Transverse colon (tissue), 4 donors: ENCODE measurements at regions not wholly inside any gene's neighbourhood (a gene's known extent, or its start where the extent isn't known, plus 50 kb on each side); places are given as distances from the start of the nearest gene placed in this dataset.
"Not testable (repeated sequence)": the region's sequence is repeated elsewhere in the genome, so short reads cannot be mapped to it uniquely, and the experiment has no call there.

ENCODE experiments used
- DNase-seq: peaks from one replicate; pipeline ENCODE4 v3.0.0-alpha.2; 2019
- H3K27ac ChIP-seq, 4 donors: fragments of 200-600 bp; sonication (generic); 2 replicates each; pipeline ENCODE4 v1.5.1; 2016 to 2018; ENCODE audit warnings: inconsistent platforms in 4 of 4
- H3K27me3 ChIP-seq: fragments of 200-600 bp; sonication (generic); 2 replicates; pipeline ENCODE4 v1.5.1; 2017; ENCODE audit warnings: inconsistent platforms
- H3K36me3 ChIP-seq, 4 donors: fragments of 200-600 bp; sonication (generic); 2 replicates each; pipeline ENCODE4 v1.5.1; 2017 to 2019; ENCODE audit warnings: inconsistent platforms in 4 of 4
- H3K4me1 ChIP-seq, 4 donors: fragments of 200-600 bp; sonication (generic); 2 replicates each; pipeline ENCODE4 v1.5.1; 2017 to 2020; ENCODE audit warnings: inconsistent platforms in 4 of 4
- H3K4me3 ChIP-seq, 4 donors: fragments of 200-600 bp; sonication (generic); 1 replicate in 1 of 4; 2 replicates in 3 of 4; pipeline versions ENCODE4 v1.5.1 to v1.6.1; 2017 to 2019; ENCODE audit warnings: inconsistent platforms in 4 of 4
- H3K9me3 ChIP-seq, 2 donors: fragments of 200-600 bp; sonication (generic); 2 replicates each; pipeline ENCODE4 v1.5.1; 2017 to 2019; ENCODE audit warnings: inconsistent platforms in 2 of 2
- EP300 ChIP-seq: sonication (generic); formaldehyde crosslinking; IDR thresholded peaks from one replicate; pipeline ENCODE4 v1.6.1; 2017; ENCODE audit warnings: antibody characterized with exemption, low read depth
- POLR2A ChIP-seq: fragments of 450-650 bp; IDR thresholded peaks from one replicate; pipeline ENCODE4 v1.6.1; 2016; ENCODE audit warnings: antibody characterized with exemption, mild to moderate bottlenecking, moderate library complexity
- POLR2AphosphoS5 ChIP-seq, 3 donors: sonication (generic); formaldehyde crosslinking; IDR thresholded peaks; one replicate each; pipeline ENCODE4 v1.6.1; 2016; ENCODE audit warnings: antibody characterized with exemption in 3 of 3
- WGBS, 2 donors: methylation state at CpG; one replicate each; pipeline ENCODE4 v1.1.5; 2018; ENCODE audit warnings: low coverage in 1 of 2; 5-methylcytosine and 5-hydroxymethylcytosine counted together
- in situ Hi-C, 4 donors: fragments of 200-750 bp; cut with MboI; loops; one replicate each; pipeline versions ENCODE4 v1.15.0 to v1.15.1; 2017; ENCODE audit warnings: low sequenced_read_pairs in 3 of 4, low pct_ligation_motif_present in 1 of 4, low pct_unique_long_range_greater_than_20kb in 1 of 4
- intact Hi-C: fragments of 100-400 bp; cut with DNase I; formaldehyde crosslinking; loops from one replicate; pipeline ENCODE4 v1.15.1; 2023; ENCODE audit warnings: low total_unique reads
- TF ChIP-seq, protein P1 (sequence below), 5 experiments: fragments of 200-600 bp in 3 of 5; fragments of 450-650 bp in 2 of 5; sonication (generic) in 3 of 5; IDR thresholded peaks; 1 replicate in 2 of 5; 2 replicates in 3 of 5; pipeline ENCODE4 v1.5.1; 2016 to 2017; ENCODE audit warnings: antibody characterized with exemption in 5 of 5, inconsistent platforms in 3 of 5, mild to moderate bottlenecking in 2 of 5, moderate library complexity in 1 of 5

DNA sequence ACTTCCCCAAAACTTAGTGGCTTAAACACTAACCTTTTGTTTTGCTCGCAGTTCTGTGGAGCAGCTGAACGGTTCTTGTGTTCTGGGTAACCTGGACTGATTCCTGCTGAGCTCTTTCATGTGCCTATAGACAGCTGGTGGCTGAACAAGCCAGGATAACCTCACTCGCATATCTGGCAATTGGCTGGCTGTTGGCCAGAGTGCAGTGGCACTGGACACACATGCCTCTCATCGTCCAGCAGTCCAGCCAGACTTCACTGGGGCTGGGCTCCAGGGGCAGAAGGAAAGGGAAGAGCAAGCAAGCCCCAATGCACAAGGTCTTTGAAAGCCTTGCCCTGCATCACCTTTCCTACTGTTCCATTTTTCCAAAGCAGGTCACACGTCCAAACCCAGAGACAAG, 53.6 kb upstream of the GATA2 start:
- TF ChIP-seq POLR2AphosphoS5 (IDR thresholded peaks at IDR 0.05) (no peak), POLR2A (no peak), EP300 (no peak)
- TF ChIP-seq, protein P1, sequence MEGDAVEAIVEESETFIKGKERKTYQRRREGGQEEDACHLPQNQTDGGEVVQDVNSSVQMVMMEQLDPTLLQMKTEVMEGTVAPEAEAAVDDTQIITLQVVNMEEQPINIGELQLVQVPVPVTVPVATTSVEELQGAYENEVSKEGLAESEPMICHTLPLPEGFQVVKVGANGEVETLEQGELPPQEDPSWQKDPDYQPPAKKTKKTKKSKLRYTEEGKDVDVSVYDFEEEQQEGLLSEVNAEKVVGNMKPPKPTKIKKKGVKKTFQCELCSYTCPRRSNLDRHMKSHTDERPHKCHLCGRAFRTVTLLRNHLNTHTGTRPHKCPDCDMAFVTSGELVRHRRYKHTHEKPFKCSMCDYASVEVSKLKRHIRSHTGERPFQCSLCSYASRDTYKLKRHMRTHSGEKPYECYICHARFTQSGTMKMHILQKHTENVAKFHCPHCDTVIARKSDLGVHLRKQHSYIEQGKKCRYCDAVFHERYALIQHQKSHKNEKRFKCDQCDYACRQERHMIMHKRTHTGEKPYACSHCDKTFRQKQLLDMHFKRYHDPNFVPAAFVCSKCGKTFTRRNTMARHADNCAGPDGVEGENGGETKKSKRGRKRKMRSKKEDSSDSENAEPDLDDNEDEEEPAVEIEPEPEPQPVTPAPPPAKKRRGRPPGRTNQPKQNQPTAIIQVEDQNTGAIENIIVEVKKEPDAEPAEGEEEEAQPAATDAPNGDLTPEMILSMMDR (IDR thresholded peaks at IDR 0.05) = no peak
- H3K4me1 ChIP-seq = peaks cover 0 to 6% (median 0%) of the 10 kb centered on the region in 4 donors
- in situ Hi-C loops (no loop called here), intact Hi-C loops (no loop called here)
- no peaks in the 10 kb centered on the region for H3K36me3 ChIP-seq
- H3K27ac ChIP-seq = no peak overlapping the region
- 60 to 66% methylated on average over 1 to 5 of the region's 5 CpGs for WGBS, 2 donors
- H3K27me3 ChIP-seq = peaks cover 16% of the 10 kb centered on the region
- no peak overlapping the region for H3K4me3 ChIP-seq
- no peak for DNase-seq
- peaks cover 6 to 8% of the 10 kb centered on the region in 2 donors for H3K9me3 ChIP-seq

GRCh38 chr3:128545120-128545752, 52.2 kb upstream of the GATA2 start:
- TF ChIP-seq POLR2AphosphoS5 (IDR thresholded peaks at IDR 0.05) (no peak), EP300 (no peak)
- TF ChIP-seq, protein P1 (IDR thresholded peaks at IDR 0.05) = no peak
- no peaks in the 10 kb centered on the region for H3K36me3 ChIP-seq
- no peak overlapping the region for H3K27ac ChIP-seq
- WGBS, 2 donors = 85 to 91% methylated on average over 6 to 8 of the region's 8 CpGs
- no peak for DNase-seq
- peaks cover 0 to 6% (median 0%) of the 10 kb centered on the region in 4 donors for H3K4me1 ChIP-seq
- H3K4me3 ChIP-seq = no peak overlapping the region
- peaks cover 18% of the 10 kb centered on the region for H3K27me3 ChIP-seq
- intact Hi-C loops (no loop called here), in situ Hi-C loops (no loop called here)
- peaks cover 6 to 8% of the 10 kb centered on the region in 2 donors for H3K9me3 ChIP-seq

DNA sequence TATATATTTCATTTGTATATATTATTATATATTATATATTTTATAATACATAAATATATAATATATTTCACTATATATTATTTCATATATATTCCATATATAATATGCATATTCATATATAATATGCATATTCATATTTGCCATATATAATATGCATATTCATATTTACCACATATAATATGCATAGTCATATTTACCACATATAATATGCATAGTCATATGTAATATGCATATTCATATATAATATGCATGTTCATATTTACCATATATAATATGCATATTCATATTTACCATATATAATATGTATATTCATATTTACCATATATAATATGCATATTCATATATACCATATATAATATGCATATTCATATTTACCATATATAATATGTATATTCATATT, 51.2 kb upstream of the GATA2 start:
- Histone ChIP-seq H3K27ac (no peak overlapping the region), H3K4me3 (no peak overlapping the region), H3K36me3 (no peaks in the 10 kb centered on the region), H3K27me3 (peaks cover 27% of the 10 kb centered on the region), H3K4me1 (peaks cover 0 to 5% (median 0%) of the 10 kb centered on the region in 4 donors), H3K9me3 (peaks cover 6 to 8% of the 10 kb centered on the region in 2 donors)
- intact Hi-C loops = no loop called here
- DNase-seq = no peak
- in situ Hi-C loops = no loop called here
- no peak for TF ChIP-seq POLR2AphosphoS5 (IDR thresholded peaks at IDR 0.05)
- no peak for TF ChIP-seq EP300
- TF ChIP-seq, protein P1 (IDR thresholded peaks at IDR 0.05) = no peak
- TF ChIP-seq POLR2A = no peak

DNA sequence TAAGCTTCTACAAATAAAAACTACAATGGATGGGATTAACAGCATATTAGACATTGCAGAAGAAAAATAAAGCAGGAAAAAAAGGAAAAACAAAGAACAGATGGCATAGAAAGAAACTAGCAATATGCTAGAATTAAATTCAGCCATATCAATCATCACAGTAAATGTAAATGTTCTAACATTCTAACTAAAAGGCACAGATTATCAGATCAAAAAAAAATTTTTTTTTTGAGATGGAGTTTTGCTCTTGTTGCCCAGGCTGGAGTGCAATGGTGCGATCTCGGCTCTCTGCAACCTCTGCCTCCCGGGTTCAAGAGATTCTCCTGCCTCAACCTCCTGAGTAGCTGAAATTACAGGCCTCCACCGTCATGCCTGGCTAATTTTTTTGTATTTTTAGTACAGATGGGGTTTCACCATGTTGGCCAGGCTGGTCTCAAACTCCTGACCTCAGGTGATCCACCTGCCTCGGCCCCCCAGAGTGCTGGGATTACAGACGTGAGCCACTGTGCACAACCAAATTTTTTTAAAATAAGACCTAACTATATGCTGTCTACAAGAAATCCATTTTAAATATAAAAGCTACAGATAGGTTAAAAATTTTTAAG, 50.7 kb upstream of the GATA2 start:
- H3K27ac ChIP-seq, H3K36me3 ChIP-seq, H3K9me3 ChIP-seq, H3K4me3 ChIP-seq, intact Hi-C loops, DNase-seq, in situ Hi-C loops, H3K4me1 ChIP-seq: not testable (repeated sequence)
- peaks cover 32% of the 10 kb centered on the region for H3K27me3 ChIP-seq
- WGBS, 2 donors = 90 to 93% methylated on average over 5 to 6 of the region's 6 CpGs
